NCI-H82 treated with DMSO at 0.1 percent for 48 hours (cell line): ENCODE measurements at regions not wholly inside any gene's neighbourhood (a gene's known extent, or its start where the extent isn't known, plus 50 kb on each side); places are given as distances from the start of the nearest gene placed in this dataset.

ENCODE experiments used
- DNase-seq: peaks from one replicate; lab custom pipeline; 2025; ENCODE audit not compliant: unreplicated experiment; lab: John Stamatoyannopoulos, UW

- no peak for DNase-seq
Observed at GRCh38 chr10:91127341-91128082, 93.0 kb upstream of the PCGF5 start.

GRCh38 chr10:91135113-91135512, 85.3 kb upstream of the PCGF5 start:
- DNase-seq, result no peak

- DNase-seq, result no peak
Observed at GRCh38 chr10:91137011-91137643, 83.3 kb upstream of the PCGF5 start.

- peak; percentile 87 for DNase-seq
Observed at GRCh38 chr10:91137822-91138221, 82.6 kb upstream of the PCGF5 start.

GRCh38 chr10:91140995-91141549, 79.4 kb upstream of the PCGF5 start:
- no peak for DNase-seq

GRCh38 chr10:91144961-91145360, 75.5 kb upstream of the PCGF5 start:
- no peak for DNase-seq

- no peak for DNase-seq
Observed at GRCh38 chr10:91146146-91146545, 74.3 kb upstream of the PCGF5 start.

GRCh38 chr10:91149550-91149949, 70.9 kb upstream of the PCGF5 start:
- DNase-seq, result no peak

- DNase-seq, result no peak
Observed at GRCh38 chr10:91150631-91151030, 69.8 kb upstream of the PCGF5 start.

- no peak for DNase-seq
Observed at GRCh38 chr10:91153508-91153907, 67.0 kb upstream of the PCGF5 start.

GRCh38 chr10:91154842-91155241, 65.6 kb upstream of the PCGF5 start:
- no peak for DNase-seq

GRCh38 chr10:91156196-91156595, 64.3 kb upstream of the PCGF5 start:
- no peak for DNase-seq

GRCh38 chr10:91159254-91159783, 61.1 kb upstream of the PCGF5 start:
- no peak for DNase-seq

GRCh38 chr10:91162050-91162494, 58.4 kb upstream of the PCGF5 start:
- no peak for DNase-seq

- DNase-seq, result no peak
Observed at GRCh38 chr10:91162495-91163268, 57.8 kb upstream of the PCGF5 start.

GRCh38 chr10:91163269-91163868, 57.1 kb upstream of the PCGF5 start:
- no peak for DNase-seq

- DNase-seq, result no peak
Observed at GRCh38 chr10:91163869-91164474, 56.5 kb upstream of the PCGF5 start.

- DNase-seq, result no peak
Observed at GRCh38 chr10:91164520-91165065, 55.9 kb upstream of the PCGF5 start.

GRCh38 chr10:91167406-91167805, 53.1 kb upstream of the PCGF5 start:
- no peak for DNase-seq

- no peak for DNase-seq
Observed at GRCh38 chr10:91170418-91170817, 50.0 kb upstream of the PCGF5 start.
